HepG2 (cell line): ENCODE measurements at regions not wholly inside any gene's neighbourhood (a gene's known extent, or its start where the extent isn't known, plus 50 kb on each side); places are given as distances from the start of the nearest gene placed in this dataset.

Experiments used
- ATAC-seq: fragments of 200-7000 bp; cut with Tn5 transposase; 3 replicates; pipeline ENCODE4 v1.9.1; 2020; ENCODE audit warnings: mild to moderate bottlenecking, moderate library complexity
- BruUV-seq: library from RNA; stranded (reverse); fragments of 400-500 nt; replicated peaks from 2 replicates; lab custom pipeline; 2021; lab: Mats Ljungman, UMichigan
- CTCF ChIA-PET: fragments of 300-600 bp; formaldehyde crosslinking; extraction: SDS; loops from one replicate; lab custom pipeline; 2021; ENCODE audit warnings: low total read pairs, inconsistent platforms, low intra/inter-chr PET ratio; lab: Yijun Ruan, JAX
- POLR2A ChIA-PET: fragments of 350-600 bp; sonication (Branson Sonifier 250); formaldehyde crosslinking; loops from one replicate; lab custom pipeline; 2020; ENCODE audit warnings: antibody characterized with exemption, inconsistent platforms; lab: Yijun Ruan, JAX
- DNase-seq: peaks from one replicate; pipeline ENCODE4 v3.0.0-alpha.2; 2015; ENCODE audit warnings: low spot score
- FAIRE-seq: peaks from 3 replicates; lab custom pipeline; 2011; peaks lifted over from hg19 to GRCh38; lab: Jason Lieb, UNC
- H2AFZ ChIP-seq: one replicate; pipeline ENCODE4 v1.6.1; 2011; ENCODE audit warnings: low read length, inconsistent platforms
- H3K27ac ChIP-seq: fragments of 300-600 bp; 3 replicates; pipeline ENCODE4 v1.8.0; 2011; ENCODE audit warnings: mixed run types, mild to moderate bottlenecking, mixed read lengths, low read length, inconsistent platforms; ENCODE audit not compliant: insufficient read depth; ENCODE audit errors: extremely low read length
- H3K27me3 ChIP-seq, 2 experiments: fragments of 200-600 bp in 1 of 2; 2 replicates in 1 of 2; 3 replicates in 1 of 2; pipeline versions ENCODE4 v1.6.0 to v1.8.0; 2011; ENCODE audit warnings: low read length in 2 of 2, mild to moderate bottlenecking in 2 of 2, moderate library complexity in 2 of 2, inconsistent platforms in 1 of 2; ENCODE audit not compliant: insufficient read depth in 2 of 2, control insufficient read depth in 1 of 2
- H3K36me3 ChIP-seq, 2 experiments: fragments of 200-600 bp in 1 of 2; replicated peaks in 1 of 2; 2 replicates in 1 of 2; 3 replicates in 1 of 2; pipeline versions ENCODE4 v1.5.1 to v1.8.0; 2011; ENCODE audit warnings: low read length in 2 of 2, inconsistent platforms in 1 of 2; ENCODE audit not compliant: insufficient read depth in 2 of 2, control insufficient read depth in 1 of 2
- H3K4me1 ChIP-seq: 2 replicates; pipeline ENCODE4 v1.5.1; 2012; ENCODE audit warnings: low read length, inconsistent platforms; ENCODE audit not compliant: insufficient read depth
- H3K4me2 ChIP-seq: 2 replicates; pipeline ENCODE4 v1.6.0; 2011; ENCODE audit warnings: low read depth, low read length, inconsistent platforms
- H3K4me3 ChIP-seq, 3 experiments: fragments of 200-600 bp in 1 of 3; sonication (generic), shearing (Covaris generic) in 1 of 3; replicated peaks in 1 of 3; 2 replicates each; pipeline ENCODE4 v1.5.1; 2011 to 2016; ENCODE audit warnings: low read length in 3 of 3, inconsistent platforms in 2 of 3, low read depth in 2 of 3, mild to moderate bottlenecking in 2 of 3, control low read depth in 1 of 3, mixed read lengths in 1 of 3; ENCODE audit not compliant: insufficient read depth in 1 of 3
- H3K79me2 ChIP-seq: one replicate; pipeline ENCODE4 v1.6.1; 2011; ENCODE audit warnings: low read length, inconsistent platforms; ENCODE audit not compliant: insufficient read depth
- H3K9ac ChIP-seq: 2 replicates; pipeline ENCODE4 v1.6.0; 2011; ENCODE audit warnings: mild to moderate bottlenecking, low read depth, low read length, inconsistent platforms; ENCODE audit not compliant: insufficient read depth
- H3K9me3 ChIP-seq: 2 replicates; pipeline ENCODE4 v1.5.1; 2012; ENCODE audit warnings: mild to moderate bottlenecking, low read length
- H4K20me1 ChIP-seq: 2 replicates; pipeline ENCODE4 v1.6.0; 2011; ENCODE audit warnings: inconsistent platforms, mild to moderate bottlenecking, low read length, moderate library complexity; ENCODE audit not compliant: insufficient read depth
- BCLAF1 ChIP-seq: fragments of 450-650 bp; IDR thresholded peaks from 2 replicates; pipeline ENCODE4 v1.6.1; 2017; ENCODE audit warnings: mild to moderate bottlenecking
- CBX1 ChIP-seq: IDR thresholded peaks from one replicate; pipeline ENCODE4 v1.6.1; 2016; ENCODE audit warnings: antibody characterized with exemption, low read depth
- CBX5 ChIP-seq: sonication (generic); formaldehyde crosslinking; IDR thresholded peaks from 2 replicates; pipeline ENCODE4 v1.4.0; 2020; ENCODE audit warnings: missing genetic modification reagents, borderline replicate concordance
- FOXJ3 ChIP-seq: sonication (generic); formaldehyde crosslinking; IDR thresholded peaks from 2 replicates; pipeline ENCODE4 v1.4.0; 2020; ENCODE audit warnings: missing genetic modification reagents, mild to moderate bottlenecking, borderline replicate concordance
- POLR2AphosphoS2 ChIP-seq: IDR thresholded peaks from 2 replicates; pipeline ENCODE4 v1.6.1; 2011; ENCODE audit warnings: low read depth, low read length, improper control_type of control experiment
- PRDM15 ChIP-seq: sonication (generic); formaldehyde crosslinking; IDR thresholded peaks from 2 replicates; pipeline ENCODE4 v1.4.0; 2020; ENCODE audit warnings: missing genetic modification reagents
- SCMH1 ChIP-seq: sonication (generic); formaldehyde crosslinking; IDR thresholded peaks from 2 replicates; pipeline ENCODE4 v1.9.0; 2021; ENCODE audit warnings: missing genetic modification reagents, mild to moderate bottlenecking, borderline replicate concordance
- ZFP36L1 ChIP-seq: sonication (generic); formaldehyde crosslinking; IDR thresholded peaks from 2 replicates; pipeline ENCODE4 v1.8.0; 2022; ENCODE audit warnings: mild to moderate bottlenecking, missing genetic modification reagents, moderate library complexity
- ZMAT3 ChIP-seq: sonication (generic); formaldehyde crosslinking; conservative IDR thresholded peaks from 2 replicates; pipeline ENCODE4 v1.7.0; 2021; ENCODE audit warnings: missing genetic modification reagents
- WGBS: methylation state at CpG from one replicate; pipeline ENCODE4 v1.1.6; 2017; ENCODE audit warnings: low lambda C conversion rate; 5-methylcytosine and 5-hydroxymethylcytosine counted together
- in situ Hi-C: cut with HindIII; loops from 2 replicates; pipeline ENCODE4 v1.10.0; 2017; ENCODE audit warnings: low pct_unique_long_range_greater_than_20kb; ENCODE audit not compliant: extremely low pct_ligation_motif_present
- intact Hi-C: fragments of 100-400 bp; cut with micrococcal nuclease; formaldehyde crosslinking; loops from one replicate; pipeline ENCODE4 v1.10.0; 2022; ENCODE audit not compliant: unreplicated experiment
- TF ChIP-seq, protein P1 (sequence below): sonication (generic); formaldehyde crosslinking; IDR thresholded peaks from 2 replicates; pipeline ENCODE4 v1.4.0; 2020; ENCODE audit warnings: mild to moderate bottlenecking, missing genetic modification reagents

- Histone ChIP-seq H3K36me3 (no peaks in the 10 kb centered on the region), H3K27ac (no peak overlapping the region), H3K4me3 (no peak overlapping the region), H2AFZ (no peak overlapping the region), H3K4me1 (no peaks in the 10 kb centered on the region), H3K27me3 (no peaks in the 10 kb centered on the region), H3K9me3 (no peaks in the 10 kb centered on the region), H4K20me1 (no peaks in the 10 kb centered on the region), H3K9ac (no peak overlapping the region), H3K4me2 (no peak overlapping the region), H3K79me2 (no peaks in the 10 kb centered on the region)
- TF ChIP-seq CBX1 (no peak), SCMH1 (no peak), BCLAF1 (no peak)
- ChIA-PET POLR2A (no interaction called here), CTCF (no interaction called here)
- intact Hi-C loops (no loop called here), in situ Hi-C loops (no loop called here)
- WGBS: 0% methylated on average over 1 of the region's 1 CpG
- FAIRE-seq (no peak), ATAC-seq (no peak), DNase-seq (no peak)
- BruUV-seq: no TSS peak
Measured at GRCh38 chr7:119010635-119011034, 786.1 kb downstream of the ANKRD7 start.

DNA sequence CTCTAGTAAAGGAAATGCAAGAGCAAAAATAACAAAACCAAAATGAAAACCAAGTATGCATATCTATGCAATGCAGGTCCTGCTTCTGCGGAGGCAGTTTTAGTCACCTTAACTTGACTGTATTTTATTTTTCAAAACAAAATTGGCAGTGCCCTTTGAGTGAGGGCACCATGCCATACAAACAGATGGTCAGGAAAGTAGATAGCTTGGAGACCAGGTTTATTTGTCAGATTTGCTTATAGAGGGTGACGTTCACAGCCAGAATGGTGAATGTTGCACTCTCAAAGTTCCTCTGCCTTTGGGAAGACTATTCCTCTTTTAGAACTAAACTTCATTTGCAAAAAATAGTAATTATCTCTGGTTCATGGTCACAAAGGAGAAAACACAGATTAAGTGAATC lies 801.9 kb downstream of the ANKRD7 start:
- H3K4me2 ChIP-seq: no peak overlapping the region
- ChIA-PET POLR2A (no interaction called here), CTCF (no interaction called here)
- no peak for TF ChIP-seq CBX5 (CRISPR knock-in tag)
- TF ChIP-seq ZFP36L1 (CRISPR knock-in tag): no peak
- no peak for TF ChIP-seq CBX1
- TF ChIP-seq POLR2AphosphoS2: no peak
- no peak for TF ChIP-seq PRDM15
- no peak for TF ChIP-seq FOXJ3
- no peak for TF ChIP-seq ZMAT3
- TF ChIP-seq, protein P1, sequence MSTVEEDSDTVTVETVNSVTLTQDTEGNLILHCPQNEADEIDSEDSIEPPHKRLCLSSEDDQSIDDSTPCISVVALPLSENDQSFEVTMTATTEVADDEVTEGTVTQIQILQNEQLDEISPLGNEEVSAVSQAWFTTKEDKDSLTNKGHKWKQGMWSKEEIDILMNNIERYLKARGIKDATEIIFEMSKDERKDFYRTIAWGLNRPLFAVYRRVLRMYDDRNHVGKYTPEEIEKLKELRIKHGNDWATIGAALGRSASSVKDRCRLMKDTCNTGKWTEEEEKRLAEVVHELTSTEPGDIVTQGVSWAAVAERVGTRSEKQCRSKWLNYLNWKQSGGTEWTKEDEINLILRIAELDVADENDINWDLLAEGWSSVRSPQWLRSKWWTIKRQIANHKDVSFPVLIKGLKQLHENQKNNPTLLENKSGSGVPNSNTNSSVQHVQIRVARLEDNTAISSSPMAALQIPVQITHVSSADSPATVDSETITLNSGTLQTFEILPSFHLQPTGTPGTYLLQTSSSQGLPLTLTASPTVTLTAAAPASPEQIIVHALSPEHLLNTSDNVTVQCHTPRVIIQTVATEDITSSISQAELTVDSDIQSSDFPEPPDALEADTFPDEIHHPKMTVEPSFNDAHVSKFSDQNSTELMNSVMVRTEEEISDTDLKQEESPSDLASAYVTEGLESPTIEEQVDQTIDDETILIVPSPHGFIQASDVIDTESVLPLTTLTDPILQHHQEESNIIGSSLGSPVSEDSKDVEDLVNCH (CRISPR knock-in tag): no peak
- no TSS peak for BruUV-seq
- H4K20me1 ChIP-seq: no peaks in the 10 kb centered on the region
- no peaks in the 10 kb centered on the region for H3K4me1 ChIP-seq
- H3K9me3 ChIP-seq: no peaks in the 10 kb centered on the region
- no peaks in the 10 kb centered on the region for H3K79me2 ChIP-seq
- H3K36me3 ChIP-seq: no peaks in the 10 kb centered on the region
- no peak overlapping the region for H3K4me3 ChIP-seq
- no peak overlapping the region for H2AFZ ChIP-seq
- intact Hi-C loops (no loop called here), in situ Hi-C loops (no loop called here)
- FAIRE-seq (no peak), DNase-seq (no peak), ATAC-seq (no peak)
- H3K27ac ChIP-seq: no peak overlapping the region
- H3K9ac ChIP-seq: no peak overlapping the region
- WGBS: 59% methylated on average over 2 of the region's 2 CpGs
- no peaks in the 10 kb centered on the region for H3K27me3 ChIP-seq
